ENCODE measurements at regions not wholly inside any gene's neighbourhood (a gene's known extent, or its start where the extent isn't known, plus 50 kb on each side); places are given as distances from the start of the nearest gene placed in this dataset.
"Not testable (repeated sequence)": the region's sequence is repeated elsewhere in the genome, so short reads cannot be mapped to it uniquely, and the experiment has no call there.

DNA sequence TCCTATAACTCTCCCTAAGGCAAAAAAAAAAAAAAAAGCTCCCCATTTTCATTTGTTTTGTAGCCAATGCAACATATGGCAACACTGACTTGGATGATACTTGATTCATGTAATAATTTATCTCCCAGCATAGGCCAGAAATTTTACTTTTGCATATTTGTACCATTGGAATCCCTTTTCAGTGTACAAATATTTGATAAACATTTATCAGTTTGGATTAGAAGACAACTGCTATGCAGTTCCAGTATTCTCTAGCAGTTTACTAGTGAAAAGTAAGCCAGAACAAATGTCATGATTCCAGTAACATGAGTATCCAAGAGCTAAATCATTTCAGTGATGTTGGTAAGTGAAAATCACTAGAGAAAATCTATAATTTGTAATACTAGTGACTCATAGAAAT, 392.3 kb downstream of the CCER1 start:
- FAIRE-seq: no peak
- TF ChIP-seq, protein P1, sequence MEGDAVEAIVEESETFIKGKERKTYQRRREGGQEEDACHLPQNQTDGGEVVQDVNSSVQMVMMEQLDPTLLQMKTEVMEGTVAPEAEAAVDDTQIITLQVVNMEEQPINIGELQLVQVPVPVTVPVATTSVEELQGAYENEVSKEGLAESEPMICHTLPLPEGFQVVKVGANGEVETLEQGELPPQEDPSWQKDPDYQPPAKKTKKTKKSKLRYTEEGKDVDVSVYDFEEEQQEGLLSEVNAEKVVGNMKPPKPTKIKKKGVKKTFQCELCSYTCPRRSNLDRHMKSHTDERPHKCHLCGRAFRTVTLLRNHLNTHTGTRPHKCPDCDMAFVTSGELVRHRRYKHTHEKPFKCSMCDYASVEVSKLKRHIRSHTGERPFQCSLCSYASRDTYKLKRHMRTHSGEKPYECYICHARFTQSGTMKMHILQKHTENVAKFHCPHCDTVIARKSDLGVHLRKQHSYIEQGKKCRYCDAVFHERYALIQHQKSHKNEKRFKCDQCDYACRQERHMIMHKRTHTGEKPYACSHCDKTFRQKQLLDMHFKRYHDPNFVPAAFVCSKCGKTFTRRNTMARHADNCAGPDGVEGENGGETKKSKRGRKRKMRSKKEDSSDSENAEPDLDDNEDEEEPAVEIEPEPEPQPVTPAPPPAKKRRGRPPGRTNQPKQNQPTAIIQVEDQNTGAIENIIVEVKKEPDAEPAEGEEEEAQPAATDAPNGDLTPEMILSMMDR (IDR thresholded peaks at IDR 0.05; ENCODE audit: insufficient read depth, missing control alignments): no peak
- DNase-seq (ENCODE audit: insufficient read length, low spot score): no peak

DNA sequence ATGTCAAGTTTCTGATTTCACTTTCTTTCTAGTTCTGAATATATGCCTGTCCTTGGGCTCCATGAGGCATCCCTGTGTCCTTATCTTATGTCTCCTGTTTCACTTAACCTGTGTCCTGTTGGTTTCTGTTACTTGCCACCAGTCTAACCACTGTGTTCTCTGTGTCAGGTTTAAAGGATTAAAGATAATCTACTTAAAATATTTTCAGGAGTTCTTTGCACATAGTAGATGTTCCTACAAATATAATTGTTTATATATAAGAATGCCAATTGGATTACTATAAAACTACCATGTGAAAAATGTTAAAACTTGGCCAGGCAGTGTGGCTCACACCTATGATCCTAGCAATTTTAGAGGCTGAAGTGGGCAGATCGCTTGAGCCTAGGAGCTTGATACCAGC, 406.4 kb downstream of the CCER1 start:
- DNase-seq (ENCODE audit: insufficient read length, low spot score) (no peak), FAIRE-seq (peak; percentile 48)
- TF ChIP-seq, protein P1 (IDR thresholded peaks at IDR 0.05; ENCODE audit: insufficient read depth, missing control alignments): no peak

DNA sequence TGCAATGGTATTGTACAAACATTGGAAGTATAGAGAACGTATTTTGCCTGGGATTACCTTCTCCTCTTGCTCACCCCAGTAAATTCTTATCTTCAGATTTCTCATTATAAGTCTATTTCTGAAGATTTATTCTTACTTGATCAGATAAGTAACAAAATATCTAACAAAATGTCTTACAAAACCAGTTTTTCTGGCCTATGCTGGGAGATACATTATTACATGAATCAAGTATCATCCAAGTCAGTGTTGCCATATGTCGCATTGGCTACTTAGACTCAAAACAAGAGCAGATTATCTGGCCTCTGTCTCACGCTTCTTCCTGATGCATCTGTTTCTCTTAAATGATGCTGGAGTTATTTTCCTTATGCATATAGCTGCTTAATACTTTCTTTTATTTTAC, 408.5 kb downstream of the CCER1 start:
- TF ChIP-seq, protein P1 (IDR thresholded peaks at IDR 0.05; ENCODE audit: insufficient read depth, missing control alignments): no peak
- DNase-seq (ENCODE audit: insufficient read length, low spot score) (no peak), FAIRE-seq (peak; percentile 97)

DNA sequence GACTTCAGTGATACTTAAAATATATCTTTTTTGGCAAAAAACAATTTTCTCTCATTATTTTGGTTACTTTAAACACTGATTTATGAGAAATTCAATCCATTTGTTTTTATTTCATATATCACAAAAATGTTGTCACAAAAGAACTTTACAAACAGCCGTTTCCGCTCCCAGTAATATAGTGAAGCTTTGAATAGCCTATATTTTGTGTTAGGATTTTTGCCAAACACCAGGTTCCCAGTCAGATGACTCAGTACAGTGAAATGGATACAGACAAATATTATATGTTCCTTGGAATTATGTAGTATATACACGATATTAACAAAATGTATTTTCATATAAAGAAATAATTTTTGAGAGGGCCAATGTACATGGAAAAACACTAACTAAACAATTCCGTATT, 411.1 kb downstream of the CCER1 start:
- FAIRE-seq: no peak
- DNase-seq (ENCODE audit: insufficient read length, low spot score): no peak
- TF ChIP-seq, protein P1 (IDR thresholded peaks at IDR 0.05; ENCODE audit: insufficient read depth, missing control alignments): no peak

DNA sequence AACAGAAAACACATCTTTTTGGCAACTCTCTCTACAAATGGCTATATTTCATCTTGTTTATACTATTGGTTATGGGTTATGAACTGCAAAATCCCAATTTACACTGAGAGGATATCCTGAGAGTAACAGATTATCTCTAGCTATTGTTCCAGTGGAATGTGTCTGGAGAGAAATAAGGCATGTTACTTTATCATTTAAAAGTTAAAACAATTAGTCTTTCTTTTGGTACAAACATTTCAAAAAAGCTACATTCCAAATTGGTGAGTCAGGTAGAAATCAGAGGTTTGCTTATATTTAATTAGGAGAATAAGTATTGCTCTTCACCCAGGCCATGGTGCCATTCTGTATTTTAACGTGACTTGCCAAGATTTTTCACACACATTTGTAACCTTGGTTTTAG, 411.6 kb downstream of the CCER1 start:
- FAIRE-seq: peak; percentile 29
- TF ChIP-seq, protein P1 (IDR thresholded peaks at IDR 0.05; ENCODE audit: insufficient read depth, missing control alignments): no peak
- DNase-seq (ENCODE audit: insufficient read length, low spot score): no peak

DNA sequence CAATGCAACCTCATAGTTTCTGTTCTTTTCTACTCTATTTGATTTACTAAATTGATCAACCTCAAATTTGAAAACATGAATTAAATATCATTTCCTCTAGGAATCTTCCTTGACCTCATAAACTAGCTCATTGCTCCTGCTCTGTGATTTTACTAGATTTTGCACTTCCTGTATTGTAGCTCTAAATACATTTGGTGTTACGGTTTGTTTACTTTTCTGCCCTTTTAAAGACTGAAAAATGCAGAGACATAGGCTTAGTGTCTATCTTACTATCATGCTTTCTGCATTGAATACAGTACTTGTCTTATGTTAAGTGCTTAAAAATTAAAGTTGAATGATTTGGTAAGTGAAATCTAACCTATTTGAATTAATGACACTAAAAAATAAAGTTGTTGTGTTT, 412.1 kb downstream of the CCER1 start:
- peak; percentile 90 for FAIRE-seq
- not testable (repeated sequence) for DNase-seq (ENCODE audit: insufficient read length, low spot score)

DNA sequence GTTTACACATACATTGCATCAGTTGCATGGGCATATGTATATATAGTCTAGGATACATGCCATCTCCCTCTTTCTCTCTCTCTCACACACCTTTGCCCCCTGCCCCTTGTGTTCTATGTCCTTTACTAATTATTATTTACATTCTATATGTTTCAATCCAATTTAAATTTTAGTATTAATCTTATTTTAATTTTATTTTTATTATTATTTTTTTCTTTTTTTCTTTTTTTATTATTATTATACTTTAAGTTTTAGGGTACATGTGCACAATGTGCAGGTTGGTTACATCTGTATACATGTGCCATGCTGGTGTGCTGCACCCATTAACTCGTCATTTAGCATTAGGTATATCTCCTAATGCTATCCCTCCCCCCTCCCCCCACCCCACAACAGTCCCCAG, 421.1 kb downstream of the CCER1 start:
- not testable (repeated sequence) for DNase-seq (ENCODE audit: insufficient read length, low spot score); FAIRE-seq

DNA sequence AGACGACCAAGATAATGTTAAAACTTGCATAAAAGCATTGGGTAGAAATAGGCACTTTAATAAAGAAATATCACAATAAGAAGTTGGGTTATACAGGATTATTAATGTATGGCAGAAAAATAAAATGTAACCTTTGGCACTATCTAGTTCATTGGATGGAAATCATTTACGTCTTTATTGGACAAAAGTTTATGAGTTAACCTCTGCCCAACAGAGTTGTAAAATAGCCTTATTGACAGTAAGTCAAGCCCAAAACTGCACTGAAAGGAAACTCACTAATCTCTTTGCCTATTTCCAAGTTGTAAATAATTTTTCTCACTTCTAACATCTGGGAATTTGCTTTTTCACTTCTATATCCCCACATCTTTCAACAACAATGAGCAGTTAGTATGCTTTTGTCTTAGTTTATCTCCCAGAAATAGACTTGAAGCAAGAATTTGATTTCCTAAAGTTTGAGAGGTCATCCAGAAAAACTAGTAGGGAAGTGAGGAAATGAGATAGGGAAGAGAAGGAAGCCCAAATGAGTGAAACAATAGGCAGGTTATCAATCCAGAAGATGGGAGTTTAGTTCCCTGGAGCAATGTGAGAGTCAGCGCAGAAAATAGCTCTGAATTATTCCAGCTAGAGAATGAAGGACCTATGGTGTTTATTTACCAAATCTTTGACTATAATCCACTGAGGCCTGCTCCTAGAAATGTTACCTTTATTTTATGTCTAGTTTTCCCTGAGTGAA, 434.8 kb downstream of the CCER1 start:
- TF ChIP-seq, protein P1 (IDR thresholded peaks at IDR 0.05; ENCODE audit: insufficient read depth, missing control alignments): no peak
- no peak for DNase-seq (ENCODE audit: insufficient read length, low spot score)
- no peak for FAIRE-seq

All from D721Med (cell line).